Hippocampal formation (tissue), 2 donors: ENCODE measurements at regions not wholly inside any gene's neighbourhood (a gene's known extent, or its start where the extent isn't known, plus 50 kb on each side); places are given as distances from the start of the nearest gene placed in this dataset.

Experiments used
- DNase-seq, 2 donors: peaks; one replicate each; lab custom pipeline; 2025; lab: John Stamatoyannopoulos, UW

DNA sequence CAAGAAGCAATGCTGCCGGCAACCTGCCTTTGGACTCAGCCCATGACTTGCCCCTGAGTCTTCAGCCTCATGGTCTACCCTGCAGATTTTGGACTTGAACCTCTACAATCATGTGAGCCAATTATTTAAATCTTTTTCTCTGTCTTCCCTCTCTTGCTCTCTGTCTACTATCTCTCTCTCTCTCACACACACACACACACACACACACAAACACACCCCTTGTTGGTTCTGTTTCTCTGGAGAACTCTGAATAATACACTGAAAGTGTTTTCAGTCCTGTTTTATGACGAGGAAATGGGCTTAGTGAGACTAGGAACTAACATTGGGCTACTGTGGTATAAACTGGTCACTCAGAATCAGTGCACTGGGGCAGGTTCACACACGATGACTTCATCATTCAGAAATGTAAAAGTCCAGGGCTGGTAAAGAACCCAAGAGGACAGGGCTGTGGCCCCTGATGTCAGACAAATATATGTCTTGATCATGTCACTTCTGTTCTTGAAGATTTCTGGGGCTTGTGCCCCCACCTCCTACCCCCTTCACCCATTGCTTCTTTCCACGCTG lies 266.1 kb upstream of the SIX2 start:
- DNase-seq: no peak

DNA sequence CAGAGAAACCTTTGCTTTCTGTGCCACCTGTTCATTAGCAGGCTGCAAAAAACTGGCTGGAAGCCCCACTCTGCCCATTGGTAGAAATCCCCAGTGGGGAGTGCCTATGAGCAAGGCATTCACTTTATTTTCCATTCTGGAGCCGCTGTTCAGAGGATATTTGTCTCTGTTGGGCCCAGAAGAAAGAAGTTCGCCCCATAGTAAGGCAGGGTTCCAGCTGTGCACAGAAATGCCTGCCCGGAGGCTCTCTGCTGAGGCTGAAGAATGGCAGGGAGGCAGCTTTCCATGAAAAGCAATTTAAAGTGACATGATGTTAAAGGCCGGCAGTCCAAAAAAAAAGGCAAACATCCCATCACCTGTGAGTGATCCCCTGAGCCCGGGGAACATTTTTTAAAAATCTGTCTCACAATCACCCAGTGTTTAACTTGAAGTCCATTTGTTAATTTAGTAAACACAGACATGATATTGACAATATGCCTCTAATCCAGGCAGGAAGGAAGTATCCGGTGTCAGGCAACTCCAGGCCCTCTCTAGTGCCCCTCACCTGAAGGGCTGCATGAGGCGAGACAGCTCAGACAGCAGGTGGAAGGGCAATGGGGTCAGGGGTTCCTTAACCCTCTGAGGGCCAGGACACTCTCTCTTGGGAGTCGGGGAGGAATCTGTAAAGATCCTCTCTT lies 265.1 kb upstream of the SIX2 start:
- DNase-seq: no peak

DNA sequence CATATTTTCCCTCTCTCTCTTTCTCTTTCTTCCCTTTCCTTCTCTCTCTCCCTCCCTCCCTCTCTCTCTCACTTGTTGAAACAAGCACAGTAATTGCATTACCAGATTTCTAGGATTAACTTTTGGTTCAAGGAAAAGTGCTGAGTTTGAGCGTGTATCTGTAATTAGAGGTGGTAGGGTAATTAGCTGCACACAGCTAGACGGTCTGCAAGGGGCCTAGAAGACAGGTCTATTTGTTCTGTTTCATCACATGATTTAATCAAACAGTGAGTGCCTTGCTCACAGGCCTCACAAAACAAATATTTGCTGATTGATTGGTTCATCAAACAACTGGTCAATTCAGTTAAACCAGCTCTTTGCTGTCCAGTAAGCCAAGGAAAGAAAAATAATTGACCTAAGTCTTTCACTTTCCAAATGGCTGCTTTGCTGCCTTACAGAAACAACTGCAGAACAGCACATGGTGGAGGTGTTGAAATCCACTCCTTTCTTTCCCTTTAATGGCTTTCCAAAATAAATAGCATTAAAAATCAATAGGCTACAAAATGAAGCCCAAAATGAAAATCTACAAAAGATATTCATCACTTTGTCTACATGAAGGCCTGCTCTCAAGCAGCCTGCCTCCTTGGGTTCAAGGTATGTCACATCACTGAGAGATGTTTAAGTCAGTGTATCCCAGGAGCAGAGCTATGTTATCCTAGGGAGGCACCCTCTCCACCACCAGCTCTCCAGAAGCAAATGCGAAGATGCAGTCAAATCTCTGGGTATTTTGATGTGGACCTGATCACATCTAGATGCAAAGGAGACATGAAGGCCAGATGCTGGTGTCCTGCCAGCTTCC lies 264.4 kb upstream of the SIX2 start:
- DNase-seq: no peak

DNA sequence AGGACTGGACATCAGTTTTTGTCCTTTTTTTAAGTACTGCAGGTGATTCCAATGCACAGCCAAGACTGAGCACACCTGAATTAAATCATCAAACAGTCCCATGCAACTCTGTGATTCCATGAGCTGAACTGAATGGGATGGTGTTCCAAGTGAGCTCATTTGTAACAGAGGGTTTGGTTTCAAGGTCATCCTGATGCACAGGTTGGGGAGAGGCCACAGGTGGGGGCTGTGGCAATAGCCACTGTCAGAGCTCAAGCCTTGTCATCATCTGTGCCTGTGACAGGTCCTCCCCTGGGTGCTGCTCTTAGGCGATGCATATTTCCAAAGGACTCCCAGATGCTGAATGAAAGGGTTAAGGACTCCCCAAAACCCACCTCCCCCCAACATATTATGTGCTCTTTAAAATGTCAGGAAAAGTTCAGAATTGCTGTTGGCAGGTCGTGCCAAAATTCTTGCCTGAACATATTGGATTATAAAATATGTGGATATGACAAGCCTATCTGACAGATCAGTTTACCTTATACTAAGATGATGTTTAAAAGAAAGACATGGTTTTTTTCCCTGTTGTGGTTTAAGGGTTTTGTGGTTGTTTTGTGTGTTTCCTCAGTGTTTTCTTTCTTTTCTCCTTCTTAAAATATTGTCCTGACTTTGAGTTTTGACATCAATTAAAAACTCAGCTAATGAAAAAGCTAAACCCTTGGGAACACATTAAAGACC lies 263.5 kb upstream of the SIX2 start:
- no peak for DNase-seq

DNA sequence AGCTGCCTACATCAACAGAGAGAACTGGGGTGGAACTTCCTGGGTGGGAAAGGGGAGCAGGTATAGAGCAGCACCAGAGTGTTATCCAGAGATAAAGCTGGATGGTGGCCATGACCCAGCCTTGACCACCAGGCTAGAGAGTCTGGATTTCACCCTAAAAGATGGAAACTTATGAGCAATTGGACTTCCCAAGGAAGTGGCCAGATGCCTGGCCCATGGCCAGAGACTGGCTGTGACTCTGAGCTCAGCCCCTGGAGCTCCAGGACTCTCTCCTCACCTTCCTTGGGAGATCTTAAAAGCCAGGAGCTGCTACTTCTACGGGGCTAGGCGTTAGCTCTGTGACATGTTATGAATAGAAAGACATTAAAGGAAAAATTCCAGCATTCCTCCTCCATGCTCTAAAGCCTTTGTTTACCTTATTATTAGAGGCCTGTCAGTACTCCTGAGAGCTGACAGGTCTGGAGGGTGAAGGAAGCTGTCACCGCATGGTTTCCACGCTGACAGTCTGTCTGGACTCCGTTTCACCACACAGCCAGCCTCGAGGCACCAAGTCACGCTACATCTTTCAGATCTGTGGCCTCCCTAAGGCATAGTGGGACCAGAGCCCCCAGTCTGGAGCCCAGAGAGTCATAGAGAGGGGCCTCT lies 260.0 kb upstream of the SIX2 start:
- DNase-seq: no peak

DNA sequence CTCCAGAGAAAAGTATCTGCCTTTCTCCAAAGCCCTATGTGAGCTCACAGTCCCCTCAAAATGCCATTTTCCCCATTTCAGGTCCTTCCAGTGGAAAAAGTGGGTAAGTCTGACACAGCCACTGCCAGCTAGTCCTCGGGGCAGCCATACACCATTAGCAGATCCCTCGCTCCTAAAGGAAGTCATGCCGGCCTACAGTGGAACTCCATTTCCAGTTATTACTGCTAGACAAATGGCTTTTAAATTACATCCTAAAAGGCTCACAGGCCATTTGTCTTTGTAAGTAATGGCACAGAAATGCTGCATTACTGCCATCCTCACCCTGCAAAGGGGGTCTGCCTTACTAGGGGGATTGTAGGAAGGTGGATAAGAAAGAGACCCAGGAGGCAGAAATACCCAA lies 259.4 kb upstream of the SIX2 start:
- DNase-seq: no peak

DNA sequence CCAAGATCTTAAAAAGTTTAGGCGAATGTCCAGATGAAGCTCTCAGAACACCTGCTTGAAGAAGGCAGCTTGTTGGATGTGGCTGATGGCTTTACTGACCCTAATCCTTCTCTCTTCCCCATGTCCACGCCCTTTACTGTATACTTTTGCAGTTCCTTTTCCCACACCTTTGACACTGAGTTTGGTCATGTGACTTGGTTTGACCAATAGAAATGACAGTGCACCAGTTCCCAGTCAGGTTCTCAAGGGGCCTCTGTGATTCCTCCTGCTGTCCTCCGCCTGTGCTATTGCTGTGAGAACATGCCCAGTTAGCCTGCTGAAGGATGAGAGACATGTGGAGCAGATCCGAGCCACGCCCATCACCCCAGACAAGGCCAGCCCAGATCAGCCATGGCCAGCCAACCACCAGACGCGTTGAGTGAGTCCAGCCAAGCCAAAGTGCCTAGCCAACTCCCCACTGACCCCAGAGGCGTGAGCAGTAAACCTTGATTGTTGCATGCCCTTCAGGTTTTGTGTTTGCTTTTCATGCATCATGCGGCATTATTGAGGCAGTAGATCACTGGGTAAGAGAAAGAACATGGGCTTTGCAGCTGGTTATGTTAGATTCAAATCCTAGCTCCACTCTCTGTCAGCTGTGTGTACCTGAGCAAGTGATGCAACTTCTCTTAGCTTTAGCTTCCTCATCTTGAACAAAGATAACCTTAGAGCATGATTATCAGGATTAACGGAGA lies 258.0 kb upstream of the SIX2 start:
- no peak for DNase-seq

DNA sequence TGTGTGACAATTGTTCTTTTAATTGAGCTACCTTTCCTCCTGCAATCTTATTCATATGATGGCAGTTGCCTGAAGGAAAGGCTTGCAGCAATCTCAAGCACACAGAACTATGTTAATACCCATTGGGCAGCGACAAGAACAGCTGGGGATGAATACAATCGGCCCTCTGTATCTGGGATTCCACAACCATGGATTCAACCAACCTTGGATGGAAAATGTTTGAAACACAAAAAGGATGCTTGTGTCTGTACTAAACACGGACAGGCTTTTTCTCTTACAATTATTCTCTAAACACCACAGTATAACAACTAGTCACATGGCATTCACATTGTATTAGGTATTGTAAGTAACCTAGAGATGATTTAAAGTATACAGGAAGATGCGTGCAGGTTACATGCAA lies 256.1 kb upstream of the SIX2 start:
- peak in 1 of 2 donors; percentile 17 for DNase-seq

DNA sequence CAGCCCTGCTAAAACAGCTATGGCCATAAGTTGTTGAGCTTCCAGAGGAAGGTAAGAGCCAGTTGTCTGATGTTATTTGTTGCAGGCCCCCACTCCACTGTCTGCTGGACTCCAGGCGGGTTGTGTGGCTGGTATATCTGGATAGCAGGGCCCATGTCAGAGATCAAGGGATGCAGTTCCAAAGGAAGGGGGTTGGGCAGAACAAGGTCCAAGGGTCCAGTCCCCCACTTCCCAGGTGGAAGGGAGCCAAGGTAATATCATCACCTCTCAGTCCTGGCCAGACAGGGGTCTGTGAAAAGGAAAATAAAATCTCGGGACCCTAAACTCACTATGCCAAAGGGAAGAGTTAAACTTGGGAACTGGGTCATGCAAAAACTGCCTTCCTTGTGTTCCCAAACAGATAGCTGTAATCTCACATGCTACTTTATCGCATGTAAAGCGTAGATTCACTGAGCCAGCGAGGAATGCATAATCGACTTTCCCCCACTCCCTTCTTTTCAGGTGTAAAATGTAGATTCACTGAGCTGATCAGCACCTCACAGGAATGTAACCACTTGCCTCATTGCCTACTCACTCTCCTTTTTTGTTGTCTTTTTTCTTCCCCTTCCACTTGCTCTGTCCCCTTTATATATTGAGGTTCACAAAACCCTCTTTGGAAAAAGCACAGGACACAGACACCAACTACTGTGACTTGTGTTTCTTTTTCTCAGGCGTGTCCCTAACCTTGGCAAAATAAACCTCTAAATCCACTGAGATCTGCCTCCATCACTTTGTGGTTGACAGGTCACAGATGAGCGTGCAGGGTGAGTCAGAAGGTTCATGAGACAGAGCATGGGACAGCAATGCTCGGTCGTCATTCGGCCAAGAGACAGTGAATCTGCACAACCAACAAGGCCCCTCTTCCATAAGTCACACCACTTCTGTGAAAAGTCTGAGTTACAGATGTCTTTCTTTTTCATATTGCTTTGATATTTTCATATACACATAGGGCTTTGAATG lies 255.3 kb upstream of the SIX2 start:
- no peak for DNase-seq

DNA sequence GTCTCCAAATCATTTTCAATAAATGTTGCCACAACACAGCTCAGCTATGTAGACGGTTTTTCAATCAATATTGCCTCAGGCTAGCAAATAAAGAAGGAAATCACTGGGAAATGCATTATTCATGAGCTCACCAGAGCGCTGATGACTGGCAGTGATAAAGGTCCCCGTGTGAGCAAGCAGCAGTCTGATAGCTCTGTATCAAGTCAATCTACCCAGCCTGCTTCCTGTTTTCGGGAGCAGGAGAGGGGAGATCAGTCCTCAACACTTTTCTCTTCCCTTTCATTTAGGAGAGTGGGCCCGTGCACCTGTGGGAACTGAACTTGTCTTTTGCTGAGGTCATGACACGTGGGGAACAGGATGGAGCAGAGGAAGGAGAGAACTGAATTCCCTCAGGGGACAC lies 253.9 kb upstream of the SIX2 start:
- no peak for DNase-seq

DNA sequence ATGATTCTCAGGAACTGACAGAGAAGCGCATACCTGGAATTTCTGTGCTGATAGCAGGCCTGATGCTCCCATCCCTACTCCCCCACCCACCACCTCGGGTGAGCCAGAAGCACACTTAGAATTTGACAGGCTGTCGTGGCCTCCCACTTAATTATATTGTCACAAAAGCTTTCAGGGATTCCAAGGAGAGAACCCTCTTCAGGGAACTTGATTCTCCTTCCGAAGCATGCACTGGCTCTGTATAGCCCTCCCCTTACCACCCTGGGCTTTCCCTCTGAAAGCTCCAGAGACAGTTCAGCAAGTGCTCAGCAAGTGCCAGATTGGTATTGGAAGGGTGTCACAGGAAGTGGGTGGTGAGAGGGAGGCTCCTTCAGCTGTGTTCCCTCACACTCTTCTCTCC lies 252.5 kb upstream of the SIX2 start:
- no peak for DNase-seq

DNA sequence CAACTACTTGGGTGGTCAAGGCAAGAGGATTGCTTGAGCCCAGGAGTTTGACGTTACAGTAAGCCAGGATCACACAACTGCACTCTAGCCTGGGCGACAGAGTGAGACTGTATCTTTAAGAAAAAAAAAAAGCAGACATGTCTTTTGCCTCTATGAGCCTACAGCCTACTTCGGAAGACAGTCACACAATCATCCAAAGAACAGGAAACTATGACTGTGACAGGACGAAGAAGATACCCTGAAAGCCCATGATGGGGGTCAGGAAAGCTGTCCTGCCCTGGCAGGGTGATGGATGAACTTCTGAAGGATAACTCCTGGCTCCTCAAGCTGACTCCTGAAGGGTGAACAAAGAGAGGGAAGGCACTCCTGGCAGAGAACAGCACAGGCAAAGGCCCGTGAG lies 251.7 kb upstream of the SIX2 start:
- no peak for DNase-seq

DNA sequence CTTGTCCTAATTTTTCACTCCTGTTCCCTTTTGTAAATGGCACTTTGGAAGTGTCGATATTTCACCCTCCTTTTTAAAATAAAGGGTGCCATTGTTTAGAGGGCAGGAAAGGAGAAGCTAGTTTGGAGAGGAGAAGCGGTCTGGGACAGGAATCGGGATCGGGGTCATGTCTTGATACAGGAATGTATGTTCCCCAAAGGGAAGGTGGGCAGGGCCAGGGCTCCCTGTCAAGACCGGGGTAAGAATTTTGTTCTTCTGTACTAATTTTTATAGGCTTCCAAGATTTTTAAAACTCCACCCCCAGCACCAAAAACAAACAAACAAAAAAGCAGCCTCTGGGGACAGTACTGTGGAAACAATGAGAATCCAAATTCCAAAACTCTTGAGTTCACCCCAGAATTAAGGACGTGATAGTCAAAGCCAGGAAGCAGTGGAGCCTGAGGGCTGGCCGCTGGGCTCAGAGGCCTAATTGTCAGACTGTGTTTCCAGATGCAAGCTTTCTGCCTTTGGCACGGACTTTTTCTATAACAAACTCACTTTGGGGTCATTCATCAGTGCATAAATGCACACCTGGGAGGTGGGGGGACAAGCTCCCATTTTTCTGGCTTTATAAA lies 250.4 kb upstream of the SIX2 start:
- no peak for DNase-seq

DNA sequence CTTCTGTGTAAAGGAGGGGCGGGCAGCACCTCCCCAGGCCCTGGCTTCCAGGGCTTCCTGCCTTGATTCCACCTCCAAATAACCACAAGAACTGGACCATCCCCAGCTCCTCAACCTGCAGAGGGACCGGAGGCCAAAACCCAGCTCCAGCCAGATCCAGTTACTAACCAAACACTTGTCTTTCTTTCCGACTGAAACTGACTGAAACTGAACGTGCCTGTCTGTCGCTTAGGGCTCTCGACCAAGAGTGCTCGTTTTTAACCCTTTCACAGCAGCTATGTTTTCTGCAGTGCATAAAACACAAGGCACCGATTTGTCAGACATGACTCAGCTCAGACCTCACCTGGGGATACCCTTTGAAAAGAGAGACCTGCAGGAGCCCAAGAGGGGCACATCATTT lies 249.9 kb upstream of the SIX2 start:
- DNase-seq: no peak

DNA sequence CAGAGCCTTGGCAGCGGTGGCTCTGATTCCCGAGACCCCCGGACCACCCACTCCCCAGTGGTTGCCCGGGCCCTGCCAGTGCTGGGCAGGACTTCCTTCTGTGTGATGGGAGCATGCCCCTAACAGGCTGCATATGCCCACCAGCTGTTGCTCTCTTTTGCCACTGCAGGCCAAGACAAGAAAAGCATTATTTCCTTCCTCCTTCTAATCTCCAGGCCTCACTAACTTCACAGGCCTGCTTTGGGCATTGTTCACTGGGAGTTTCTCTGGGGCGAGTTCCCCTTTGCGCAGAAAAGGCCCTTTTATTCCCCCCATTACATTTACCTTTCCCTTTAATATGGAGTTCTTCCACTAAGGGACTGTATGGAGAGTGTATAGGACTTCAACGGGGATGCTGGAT lies 249.1 kb upstream of the SIX2 start:
- no peak for DNase-seq

DNA sequence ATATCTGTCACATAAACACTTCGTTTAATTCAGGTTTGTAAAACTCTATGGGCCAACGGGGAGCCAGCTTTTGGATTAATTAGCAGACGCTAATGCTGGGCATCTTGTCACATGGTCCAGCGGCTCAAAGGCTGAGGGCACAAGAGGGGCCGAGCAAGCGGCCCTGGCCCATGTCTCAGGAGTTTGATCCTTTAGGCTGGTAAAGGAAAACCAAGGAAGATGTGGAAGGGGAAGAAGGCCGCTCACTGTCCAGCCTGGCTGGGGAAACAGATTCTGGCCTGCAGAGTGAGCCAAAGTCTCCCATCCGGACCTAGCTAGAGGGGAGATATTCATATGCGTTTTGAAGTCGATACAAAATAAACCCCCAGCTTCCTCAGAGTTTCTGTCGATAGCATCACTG lies 248.6 kb upstream of the SIX2 start:
- no peak for DNase-seq

DNA sequence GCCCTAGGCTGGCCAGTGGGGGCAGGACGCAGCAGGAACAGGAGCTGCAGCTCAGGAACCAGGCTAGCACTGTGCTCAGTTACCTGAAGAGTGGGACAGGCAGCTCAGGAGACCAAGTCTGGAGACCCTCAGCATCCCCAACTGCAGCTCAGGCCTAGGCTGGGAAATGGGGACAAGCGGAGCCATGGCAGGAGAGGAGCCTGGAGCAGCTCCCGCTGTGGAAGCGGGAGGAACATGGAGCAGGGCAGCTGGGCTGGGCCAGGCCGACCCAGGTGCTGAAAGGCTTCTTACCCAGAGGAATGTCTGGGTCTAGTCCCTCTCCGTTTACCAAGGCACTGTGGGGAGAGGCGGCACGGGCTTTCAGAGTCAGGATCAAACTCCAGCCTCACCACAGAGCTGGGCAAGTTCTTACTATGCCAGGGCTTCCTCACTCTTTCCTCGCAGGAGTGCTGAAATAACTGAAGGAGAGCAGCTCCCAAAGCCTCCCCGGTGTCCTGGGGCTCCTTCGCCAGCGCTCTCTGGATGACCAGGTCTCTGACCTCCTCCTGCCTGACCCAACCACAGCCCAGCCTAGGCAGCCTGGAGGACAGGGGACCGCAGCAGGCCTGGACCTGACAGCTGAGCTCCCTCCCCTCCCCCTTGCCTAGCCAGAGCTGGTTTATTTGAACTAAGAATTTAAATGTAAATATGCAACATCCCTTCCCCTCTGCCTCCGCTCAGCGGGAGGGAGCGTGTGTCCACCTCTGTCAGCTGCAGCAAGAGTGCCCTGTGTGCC lies 247.8 kb upstream of the SIX2 start:
- no peak for DNase-seq

DNA sequence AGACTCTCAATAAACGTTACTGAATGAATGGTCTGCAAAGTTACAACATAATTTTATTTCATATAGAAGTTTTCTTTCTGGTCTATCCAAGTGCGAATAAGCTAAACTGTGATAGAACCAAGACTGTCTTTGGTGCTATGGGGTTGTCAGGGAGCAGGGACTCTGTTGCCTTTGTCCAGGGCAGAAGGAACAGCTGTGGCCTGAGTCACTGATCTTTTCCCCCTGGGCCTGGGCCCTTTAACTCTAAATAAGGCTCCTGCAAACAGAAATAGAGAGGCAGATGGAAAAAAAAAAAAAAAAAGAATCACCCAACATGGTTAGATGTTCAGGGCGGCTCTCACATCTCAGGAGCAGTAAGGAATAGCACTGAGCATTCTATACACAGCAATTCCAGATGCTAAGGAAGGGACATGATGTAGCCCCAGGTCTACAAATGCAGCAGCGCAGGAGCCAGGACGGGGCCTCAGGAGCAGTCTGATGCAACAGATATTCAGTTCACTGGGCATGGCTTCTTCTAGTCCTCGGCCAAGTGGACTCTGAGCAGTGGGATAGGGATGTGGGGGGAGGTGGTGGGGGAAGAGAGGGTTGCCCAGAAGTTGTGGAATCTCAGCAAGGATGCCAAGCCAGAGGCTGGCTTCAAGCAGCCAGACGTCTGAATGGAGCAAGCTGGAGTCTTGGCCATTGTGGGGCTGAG lies 247.1 kb upstream of the SIX2 start:
- peak; percentile 16 to 34 for DNase-seq
